Gastroesophageal sphincter (tissue), 3 donors: ENCODE measurements at regions not wholly inside any gene's neighbourhood (a gene's known extent, or its start where the extent isn't known, plus 50 kb on each side); places are given as distances from the start of the nearest gene placed in this dataset.

ENCODE experiments used
- CTCF ChIP-seq, 4 experiments: fragments of 200-600 bp in 2 of 4; fragments of 450-650 bp in 2 of 4; sonication (generic) in 1 of 4; IDR thresholded peaks; one replicate each; pipeline ENCODE4 v1.5.1; 2017 to 2019; ENCODE audit warnings: antibody characterized with exemption in 4 of 4, mild to moderate bottlenecking in 2 of 4, moderate library complexity in 2 of 4
- POLR2A ChIP-seq, 2 donors: fragments of 450-650 bp; IDR thresholded peaks; one replicate each; pipeline ENCODE4 v1.6.1; 2017; ENCODE audit warnings: antibody characterized with exemption in 2 of 2, mild to moderate bottlenecking in 2 of 2, moderate library complexity in 1 of 2

DNA sequence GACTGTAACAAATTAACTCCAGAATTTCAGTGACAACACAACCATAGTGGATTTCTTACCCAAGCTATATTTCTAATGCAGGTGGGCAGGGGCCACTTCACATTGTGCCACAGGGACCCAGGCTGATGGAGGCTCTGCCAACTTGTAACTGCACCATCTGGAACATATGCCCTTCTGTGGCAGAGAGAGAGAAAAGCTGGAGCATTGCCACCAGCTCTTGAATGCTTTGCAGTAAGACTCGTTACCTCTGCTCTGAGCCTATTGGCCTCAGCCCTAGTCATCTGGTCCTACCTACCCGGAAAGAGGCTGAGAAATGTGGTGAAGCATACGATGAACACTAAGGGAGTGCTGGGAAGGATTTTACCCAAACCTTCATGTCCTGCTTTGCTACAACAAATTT, 587.1 kb downstream of the ZNF385D start:
- TF ChIP-seq POLR2A (IDR thresholded peaks at IDR 0.05) (no peak), CTCF (IDR thresholded peaks at IDR 0.05) (no peak)
